AG09319 (cell line): ENCODE measurements at regions not wholly inside any gene's neighbourhood (a gene's known extent, or its start where the extent isn't known, plus 50 kb on each side); places are given as distances from the start of the nearest gene placed in this dataset.

Experiments
- DNase-seq: peaks from one replicate; pipeline ENCODE4 v3.0.0-alpha.2; 2010; ENCODE audit warnings: low read depth; ENCODE audit errors: extremely low read depth
- TF ChIP-seq, protein P1 (sequence below): IDR thresholded peaks from 2 replicates; pipeline ENCODE4 v1.5.1; 2011; ENCODE audit warnings: low read depth, mild to moderate bottlenecking, inconsistent platforms, low read length, moderate library complexity

DNA sequence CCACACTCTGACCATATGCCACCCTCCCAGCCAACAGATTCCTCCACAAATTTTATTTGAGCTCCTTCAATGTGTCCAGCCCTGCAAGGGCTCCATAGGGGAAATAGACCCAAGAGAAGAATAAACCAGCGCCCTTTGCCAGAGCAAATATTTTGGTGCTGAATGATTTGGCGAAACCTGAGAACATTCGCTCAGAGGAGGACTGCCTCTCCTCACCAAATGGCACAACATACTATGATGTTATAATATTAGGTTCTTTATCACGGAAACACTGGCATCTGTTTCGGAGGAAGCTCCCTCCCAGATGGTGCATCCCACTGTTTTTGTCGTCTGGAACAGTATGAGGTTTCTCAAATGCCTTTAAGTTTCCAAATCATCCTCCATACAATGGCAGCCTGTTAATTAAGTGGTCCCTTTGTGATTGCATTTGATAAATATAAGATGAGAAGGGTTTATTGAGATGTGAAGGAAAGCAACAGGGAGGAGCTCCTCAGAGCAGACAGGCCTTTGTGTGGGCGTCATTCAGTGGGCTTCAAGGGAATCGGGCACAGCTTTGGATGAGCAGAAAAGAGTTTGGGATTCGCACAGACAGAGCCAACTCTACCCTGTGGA lies 139.1 kb upstream of the ADRA1B start:
- DNase-seq = no peak
- TF ChIP-seq, protein P1, sequence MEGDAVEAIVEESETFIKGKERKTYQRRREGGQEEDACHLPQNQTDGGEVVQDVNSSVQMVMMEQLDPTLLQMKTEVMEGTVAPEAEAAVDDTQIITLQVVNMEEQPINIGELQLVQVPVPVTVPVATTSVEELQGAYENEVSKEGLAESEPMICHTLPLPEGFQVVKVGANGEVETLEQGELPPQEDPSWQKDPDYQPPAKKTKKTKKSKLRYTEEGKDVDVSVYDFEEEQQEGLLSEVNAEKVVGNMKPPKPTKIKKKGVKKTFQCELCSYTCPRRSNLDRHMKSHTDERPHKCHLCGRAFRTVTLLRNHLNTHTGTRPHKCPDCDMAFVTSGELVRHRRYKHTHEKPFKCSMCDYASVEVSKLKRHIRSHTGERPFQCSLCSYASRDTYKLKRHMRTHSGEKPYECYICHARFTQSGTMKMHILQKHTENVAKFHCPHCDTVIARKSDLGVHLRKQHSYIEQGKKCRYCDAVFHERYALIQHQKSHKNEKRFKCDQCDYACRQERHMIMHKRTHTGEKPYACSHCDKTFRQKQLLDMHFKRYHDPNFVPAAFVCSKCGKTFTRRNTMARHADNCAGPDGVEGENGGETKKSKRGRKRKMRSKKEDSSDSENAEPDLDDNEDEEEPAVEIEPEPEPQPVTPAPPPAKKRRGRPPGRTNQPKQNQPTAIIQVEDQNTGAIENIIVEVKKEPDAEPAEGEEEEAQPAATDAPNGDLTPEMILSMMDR = no peak

DNA sequence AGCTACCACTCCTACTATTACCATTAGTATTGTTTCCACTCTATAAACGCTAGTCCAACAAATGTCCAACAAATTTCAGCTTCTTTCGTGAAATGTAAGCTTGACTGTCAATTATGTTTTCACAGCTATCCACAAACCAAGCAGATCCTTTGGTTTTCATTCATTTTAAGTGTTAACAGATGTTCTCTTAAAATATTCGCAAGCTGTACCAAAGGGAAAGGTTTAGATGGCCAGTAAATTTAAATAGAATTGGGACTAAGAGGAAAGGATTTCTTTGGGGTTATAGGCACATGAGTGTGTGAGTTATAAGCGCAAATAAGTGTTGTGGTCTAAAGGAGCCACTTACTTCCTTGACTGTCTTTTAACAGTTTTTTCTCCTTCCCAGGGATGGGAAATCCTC lies 136.8 kb upstream of the ADRA1B start:
- no peak for DNase-seq
- TF ChIP-seq, protein P1 = no peak

DNA sequence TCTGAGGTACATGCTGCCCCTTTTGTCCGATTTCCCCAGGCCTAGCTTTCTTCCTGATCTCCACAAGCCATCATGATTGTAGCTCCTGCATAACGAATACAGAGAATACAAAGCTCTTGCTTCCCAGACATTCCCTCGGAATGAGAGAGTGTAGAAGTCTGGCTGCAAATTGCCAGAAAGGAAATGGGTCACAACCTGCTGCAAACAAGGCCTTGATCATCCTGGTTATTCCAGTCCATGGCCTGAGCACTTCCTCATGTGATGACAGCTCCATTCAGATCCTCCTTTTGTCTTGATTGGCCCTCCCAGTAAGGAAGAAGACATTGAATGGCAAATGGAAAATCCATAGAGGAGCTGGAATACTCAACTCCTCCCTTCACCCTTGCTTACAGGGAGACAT lies 136.0 kb upstream of the ADRA1B start:
- DNase-seq = no peak
- TF ChIP-seq, protein P1 = no peak

DNA sequence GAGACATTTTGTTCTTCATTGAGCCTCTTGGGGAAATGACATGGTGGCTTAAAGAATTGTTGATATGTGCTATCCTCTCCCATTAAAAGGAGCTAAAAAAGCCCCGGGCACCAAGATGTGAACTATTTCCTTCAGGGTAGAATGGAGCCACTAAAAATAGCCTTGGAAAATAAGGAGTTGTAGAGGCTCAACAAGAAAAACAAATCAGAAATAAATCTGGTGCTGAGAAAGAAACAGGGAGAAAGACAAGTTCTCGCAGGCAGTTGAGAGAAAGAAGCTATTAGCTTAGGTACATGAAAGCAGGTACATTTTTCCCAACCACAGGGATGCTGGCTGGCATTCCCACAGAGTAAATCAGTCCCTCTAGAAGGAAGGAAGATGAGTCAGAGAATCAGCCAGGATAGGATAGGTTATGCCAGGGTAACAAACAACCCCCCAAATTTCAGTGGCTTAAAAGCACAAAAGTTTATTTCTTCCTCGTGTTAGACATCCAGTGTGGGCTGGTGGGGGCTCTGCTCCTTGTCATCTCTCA lies 134.6 kb upstream of the ADRA1B start:
- TF ChIP-seq, protein P1 = no peak
- no peak for DNase-seq

DNA sequence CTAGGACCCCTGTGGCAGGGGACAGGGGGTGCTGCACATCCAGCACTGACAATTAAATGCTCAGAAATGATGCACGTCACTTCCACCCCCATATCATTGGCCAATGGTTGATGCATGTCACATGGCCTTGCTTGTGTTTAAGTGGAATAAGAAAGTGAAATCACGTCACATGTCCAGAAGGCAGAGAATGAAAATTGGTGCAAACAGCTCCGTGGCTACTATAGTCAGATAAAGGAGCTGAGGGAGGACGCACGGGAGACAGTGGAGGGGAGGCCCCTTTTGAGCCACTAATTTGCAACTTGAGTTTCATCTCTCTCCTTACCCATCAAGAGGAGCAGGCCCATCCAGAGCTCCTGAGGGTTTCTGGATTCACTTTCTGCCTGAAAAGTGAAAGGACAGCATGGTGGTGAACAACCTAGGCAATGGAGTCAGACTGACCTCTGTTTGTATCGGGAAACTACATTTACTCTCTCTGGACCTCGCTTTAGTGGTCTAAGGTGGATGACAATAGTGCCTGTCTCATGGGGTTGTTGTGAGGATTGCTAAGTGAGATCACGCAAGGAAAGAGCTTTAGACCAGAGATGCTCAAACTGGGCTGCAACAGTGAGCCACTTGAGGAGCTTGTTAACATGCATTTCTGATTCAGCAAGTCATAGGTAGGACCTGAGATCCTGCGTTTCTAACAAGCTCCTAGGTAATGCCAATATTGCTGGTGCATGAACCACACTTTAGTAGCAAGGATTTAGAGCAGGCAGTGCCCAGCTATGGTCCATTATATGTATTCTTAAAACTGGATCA lies 133.9 kb upstream of the ADRA1B start:
- no peak for DNase-seq

DNA sequence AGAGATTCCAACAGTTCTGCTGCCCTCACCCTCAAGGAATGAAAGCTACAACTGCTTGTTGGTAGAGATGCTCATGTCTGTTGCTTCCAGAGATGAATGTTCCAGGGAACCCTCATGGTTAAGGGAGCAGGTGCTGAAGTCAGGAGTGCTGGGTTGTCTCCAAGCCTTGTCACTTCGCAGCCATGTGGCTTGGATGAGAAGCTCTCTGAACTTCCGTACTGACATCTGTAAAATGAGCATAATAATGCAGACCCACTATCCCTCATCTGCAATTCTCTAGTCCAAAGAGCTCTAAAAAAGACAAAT lies 133.3 kb upstream of the ADRA1B start:
- TF ChIP-seq, protein P1 = no peak
- no peak for DNase-seq

More for the DNA sequence above, 133.9 kb upstream of the ADRA1B start:
- TF ChIP-seq, protein P1 = no peak

DNA sequence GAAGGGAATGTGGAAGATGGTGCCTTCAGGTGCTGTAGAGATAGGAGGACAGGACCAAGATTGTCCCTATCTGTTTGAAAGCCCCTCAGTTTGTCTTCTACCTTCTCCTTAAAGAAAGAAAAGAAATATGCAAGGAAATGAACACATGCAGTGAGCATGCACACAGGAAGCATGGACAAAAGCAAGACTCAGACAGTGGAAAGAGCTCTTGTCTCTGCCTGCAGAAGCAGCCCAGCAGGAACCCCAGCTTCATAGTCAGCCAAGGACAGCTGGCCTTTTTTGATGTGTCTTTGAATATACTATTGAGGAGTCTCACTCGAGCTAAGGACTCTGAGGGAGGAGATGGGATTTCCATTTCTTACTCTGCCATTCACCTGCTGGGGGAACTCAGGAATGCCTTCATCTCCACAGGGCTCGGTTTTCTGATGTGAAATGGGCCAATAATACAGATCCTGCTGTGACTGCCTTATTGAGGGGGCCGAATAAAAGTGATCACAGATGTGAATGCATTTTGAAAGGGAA lies 132.5 kb upstream of the ADRA1B start:
- no peak for DNase-seq
- TF ChIP-seq, protein P1 = no peak
